Chondrocyte (in vitro differentiated cells): ENCODE measurements at regions not wholly inside any gene's neighbourhood (a gene's known extent, or its start where the extent isn't known, plus 50 kb on each side); places are given as distances from the start of the nearest gene placed in this dataset.

ENCODE experiments used
- DNase-seq: peaks from one replicate; pipeline ENCODE4 v3.0.0; 2021; ENCODE audit warnings: mixed read lengths, low spot score
- H3K27ac Mint-ChIP-seq: one replicate; pipeline ENCODE4 v1.8.0; 2021; ENCODE audit warnings: mild to moderate bottlenecking, moderate library complexity, mixed read lengths; ENCODE audit not compliant: unreplicated experiment
- H3K27me3 Mint-ChIP-seq: 2 replicates; pipeline ENCODE4 v1.8.0; 2021; ENCODE audit warnings: low read depth, mixed read lengths
- H3K36me3 Mint-ChIP-seq: 2 replicates; pipeline ENCODE4 v1.8.0; 2021; ENCODE audit warnings: low read depth, mixed read lengths
- H3K4me1 Mint-ChIP-seq: 2 replicates; pipeline ENCODE4 v1.8.0; 2021; ENCODE audit warnings: low read depth, mild to moderate bottlenecking, mixed read lengths
- H3K4me3 Mint-ChIP-seq: one replicate; pipeline ENCODE4 v1.8.0; 2021; ENCODE audit warnings: mild to moderate bottlenecking, moderate library complexity, mixed read lengths; ENCODE audit not compliant: unreplicated experiment
- H3K9me3 Mint-ChIP-seq: 2 replicates; pipeline ENCODE4 v1.8.0; 2021; ENCODE audit warnings: low read depth, mixed read lengths
- CTCF ChIP-seq: fragments of 200-600 bp; sonication (generic); IDR thresholded peaks from 2 replicates; pipeline ENCODE4 v1.5.0; 2021; ENCODE audit warnings: antibody characterized with exemption, mild to moderate bottlenecking, moderate library complexity

- H3K4me3 Mint-ChIP-seq: no peak overlapping the region
- TF ChIP-seq CTCF: no peak
- H3K4me1 Mint-ChIP-seq: peaks cover 8% of the 10 kb centered on the region
- no peaks in the 10 kb centered on the region for H3K9me3 Mint-ChIP-seq
- no peak for DNase-seq
- peaks cover 3% of the 10 kb centered on the region for H3K36me3 Mint-ChIP-seq
- H3K27me3 Mint-ChIP-seq: no peaks in the 10 kb centered on the region
- no peak overlapping the region for H3K27ac Mint-ChIP-seq
Observed at GRCh38 chr6:144710207-144710606, 425.1 kb downstream of the UTRN start.

DNA sequence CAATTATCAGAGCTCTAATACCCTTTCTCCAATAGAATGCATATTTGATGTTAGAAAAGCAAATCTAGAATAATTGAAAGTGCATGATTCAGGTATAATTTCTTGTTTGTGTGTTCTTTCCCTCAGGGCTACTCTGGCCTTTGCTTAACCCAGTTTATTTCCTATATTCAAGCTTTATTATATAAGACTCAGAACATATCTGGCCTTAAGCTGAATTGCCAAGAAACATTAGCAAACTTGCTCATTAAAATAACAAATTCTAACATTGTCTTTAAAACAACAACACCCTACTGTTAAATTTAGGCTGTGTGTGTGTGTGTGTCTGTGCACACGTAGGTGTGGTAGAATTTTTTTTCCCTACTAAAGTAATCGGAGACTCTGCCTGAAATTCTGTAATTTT is 426.5 kb downstream of the UTRN start:
- Mint-ChIP-seq H3K36me3 (peaks cover 3% of the 10 kb centered on the region), H3K9me3 (no peaks in the 10 kb centered on the region), H3K27me3 (no peaks in the 10 kb centered on the region), H3K4me1 (peaks cover 16% of the 10 kb centered on the region), H3K27ac (no peak overlapping the region), H3K4me3 (no peak overlapping the region)
- no peak for TF ChIP-seq CTCF
- no peak for DNase-seq

DNA sequence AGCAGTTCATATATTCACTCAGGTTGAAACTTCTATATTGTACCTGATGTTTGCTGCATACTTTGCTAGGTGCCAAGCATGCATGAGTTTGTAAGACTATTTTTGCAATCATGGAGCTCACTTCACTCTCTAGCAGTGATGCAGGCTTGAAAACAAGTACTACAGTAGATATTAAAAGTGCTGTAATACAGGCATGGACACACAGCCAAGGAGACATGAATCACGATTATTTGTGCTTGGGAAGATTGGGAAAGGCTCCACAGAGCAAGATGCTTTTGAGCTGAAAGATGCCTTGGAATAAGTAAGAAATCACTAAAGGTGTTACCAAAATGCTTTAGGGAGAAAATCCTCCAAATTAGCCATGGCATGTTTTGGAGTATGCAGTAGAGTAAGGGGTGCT is 427.4 kb downstream of the UTRN start:
- peaks cover 16% of the 10 kb centered on the region for H3K4me1 Mint-ChIP-seq
- H3K27ac Mint-ChIP-seq: no peak overlapping the region
- TF ChIP-seq CTCF: no peak
- H3K9me3 Mint-ChIP-seq: no peaks in the 10 kb centered on the region
- no peaks in the 10 kb centered on the region for H3K27me3 Mint-ChIP-seq
- no peak overlapping the region for H3K4me3 Mint-ChIP-seq
- peaks cover 3% of the 10 kb centered on the region for H3K36me3 Mint-ChIP-seq
- no peak for DNase-seq

GRCh38 chr6:144714021-144714712 is 429.0 kb downstream of the UTRN start:
- H3K27ac Mint-ChIP-seq: no peak overlapping the region
- H3K4me1 Mint-ChIP-seq: peaks cover 16% of the 10 kb centered on the region
- no peak for DNase-seq
- no peaks in the 10 kb centered on the region for H3K9me3 Mint-ChIP-seq
- H3K36me3 Mint-ChIP-seq: no peaks in the 10 kb centered on the region
- no peaks in the 10 kb centered on the region for H3K27me3 Mint-ChIP-seq
- no peak for TF ChIP-seq CTCF
- no peak overlapping the region for H3K4me3 Mint-ChIP-seq

DNA sequence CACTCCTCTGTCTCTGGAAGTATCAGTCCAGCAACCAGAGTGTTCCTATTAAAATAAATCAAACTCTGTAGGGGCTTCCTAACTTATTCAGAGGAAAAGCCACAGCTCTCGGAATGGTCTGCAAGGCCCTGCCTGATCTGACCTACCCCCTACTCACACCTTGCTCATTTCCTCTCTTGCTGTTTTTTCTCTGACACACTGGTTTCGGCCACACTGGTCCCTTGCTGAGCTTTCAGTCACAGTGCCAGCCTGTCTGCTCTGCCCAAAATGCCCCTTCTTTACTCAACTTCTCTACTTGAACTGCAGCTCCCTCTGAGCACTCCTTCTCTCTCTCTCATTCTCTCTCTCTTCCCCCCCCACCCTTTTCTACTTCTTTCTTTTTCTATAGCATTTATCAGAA is 430.2 kb downstream of the UTRN start:
- TF ChIP-seq CTCF: no peak
- H3K9me3 Mint-ChIP-seq: no peaks in the 10 kb centered on the region
- no peak for DNase-seq
- no peaks in the 10 kb centered on the region for H3K27me3 Mint-ChIP-seq
- H3K27ac Mint-ChIP-seq: peak overlapping the region; percentile 58
- H3K4me3 Mint-ChIP-seq: no peak overlapping the region
- peaks cover 9% of the 10 kb centered on the region for H3K4me1 Mint-ChIP-seq
- peaks cover 2% of the 10 kb centered on the region for H3K36me3 Mint-ChIP-seq
